Hepatocyte (in vitro differentiated cells): ENCODE measurements at regions not wholly inside any gene's neighbourhood (a gene's known extent, or its start where the extent isn't known, plus 50 kb on each side); places are given as distances from the start of the nearest gene placed in this dataset.

ENCODE experiments used
- DNase-seq: peaks from one replicate; pipeline ENCODE4 v3.0.0-alpha.2; 2016; ENCODE audit warnings: low spot score
- H2AFZ ChIP-seq: fragments of 200-600 bp; sonication (generic); 2 replicates; pipeline ENCODE4 v1.6.0; 2016; ENCODE audit warnings: antibody characterized with exemption, mild to moderate bottlenecking
- H3K27ac ChIP-seq: fragments of 200-600 bp; sonication (generic); 2 replicates; pipeline ENCODE4 v1.5.1; 2016; ENCODE audit warnings: mild to moderate bottlenecking
- H3K27me3 ChIP-seq: fragments of 200-600 bp; sonication (generic); 2 replicates; pipeline ENCODE4 v1.6.1; 2016
- H3K36me3 ChIP-seq: fragments of 200-600 bp; sonication (generic); replicated peaks from 2 replicates; pipeline ENCODE4 v1.5.1; 2016; ENCODE audit warnings: low read depth; ENCODE audit not compliant: insufficient read depth
- H3K4me1 ChIP-seq: fragments of 200-600 bp; sonication (generic); 2 replicates; pipeline ENCODE4 v1.5.1; 2016; ENCODE audit warnings: mild to moderate bottlenecking, moderate library complexity; ENCODE audit not compliant: insufficient read depth
- H3K4me2 ChIP-seq: fragments of 200-600 bp; sonication (generic); 2 replicates; pipeline ENCODE4 v1.6.0; 2016
- H3K4me3 ChIP-seq: fragments of 200-600 bp; sonication (generic); 2 replicates; pipeline ENCODE4 v1.5.1; 2016; ENCODE audit warnings: mild to moderate bottlenecking
- H3K79me2 ChIP-seq: fragments of 200-600 bp; sonication (generic); 2 replicates; pipeline ENCODE4 v1.6.0; 2017; ENCODE audit warnings: mild to moderate bottlenecking
- H3K9me2 ChIP-seq: fragments of 200-600 bp; sonication (generic); replicated peaks from 2 replicates; pipeline ENCODE4 v1.6.0; 2017; ENCODE audit warnings: mild to moderate bottlenecking; ENCODE audit not compliant: insufficient read depth
- H3K9me3 ChIP-seq: fragments of 200-600 bp; sonication (generic); 2 replicates; pipeline ENCODE4 v1.5.1; 2016; ENCODE audit warnings: low read depth, mild to moderate bottlenecking
- H4K20me1 ChIP-seq: fragments of 200-600 bp; sonication (generic); 2 replicates; pipeline ENCODE4 v1.6.0; 2016; ENCODE audit warnings: mild to moderate bottlenecking; ENCODE audit not compliant: insufficient read depth, poor library complexity, severe bottlenecking
- EZH2 ChIP-seq: fragments of 200-600 bp; sonication (generic); IDR thresholded peaks from 2 replicates; pipeline ENCODE4 v1.6.1; 2016; ENCODE audit warnings: antibody characterized with exemption, mild to moderate bottlenecking, borderline replicate concordance
- EZH2phosphoT487 ChIP-seq: fragments of 200-600 bp; sonication (generic); IDR thresholded peaks from one replicate; pipeline ENCODE4 v1.6.1; 2018; ENCODE audit warnings: antibody characterized with exemption, mild to moderate bottlenecking, low read depth, moderate library complexity; ENCODE audit not compliant: unreplicated experiment, severe bottlenecking
- WGBS: methylation state at CpG from one replicate; pipeline ENCODE4 v1.1.6; 2016; ENCODE audit warnings: low lambda C conversion rate; ENCODE audit errors: missing lambda C conversion rate; 5-methylcytosine and 5-hydroxymethylcytosine counted together
- TF ChIP-seq, protein P1 (sequence below): fragments of 200-600 bp; sonication (generic); IDR thresholded peaks from 2 replicates; pipeline ENCODE4 v1.5.1; 2016; ENCODE audit warnings: antibody characterized with exemption, mild to moderate bottlenecking; ENCODE audit not compliant: poor library complexity

DNA sequence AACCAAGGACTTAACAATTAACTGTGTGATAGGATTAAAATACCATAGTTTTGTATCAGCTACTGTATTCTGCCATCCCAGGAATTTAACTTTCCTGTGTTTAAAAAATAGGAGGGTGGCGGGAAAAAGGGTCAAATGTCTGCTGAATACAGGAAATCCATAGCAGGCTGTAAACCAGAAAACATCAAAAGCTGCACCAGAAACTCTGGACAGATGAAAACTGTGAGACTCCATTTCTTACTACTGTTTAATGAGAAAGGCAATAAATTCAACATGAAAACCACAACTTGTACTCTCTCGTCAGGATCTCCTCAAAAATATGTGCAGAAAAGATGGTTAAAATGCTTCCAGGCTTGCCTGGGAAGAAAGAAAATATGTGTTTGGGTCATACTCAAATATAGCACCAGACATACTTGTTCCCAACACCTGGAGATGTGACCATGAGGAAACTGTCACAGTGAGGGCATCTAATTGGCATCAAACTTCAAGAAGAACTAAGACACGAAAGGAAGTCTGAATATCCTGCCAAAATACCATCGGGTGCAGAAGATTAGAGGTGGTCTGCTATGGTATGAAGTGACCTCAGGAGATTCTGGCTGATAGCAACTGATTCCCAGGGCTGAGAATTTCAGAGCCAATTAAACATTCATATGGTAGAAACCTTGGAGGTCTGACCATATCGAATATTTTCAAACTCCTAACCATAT lies 164.7 kb upstream of the TARS1 start:
- no peaks in the 10 kb centered on the region for H3K9me2 ChIP-seq
- TF ChIP-seq, protein P1, sequence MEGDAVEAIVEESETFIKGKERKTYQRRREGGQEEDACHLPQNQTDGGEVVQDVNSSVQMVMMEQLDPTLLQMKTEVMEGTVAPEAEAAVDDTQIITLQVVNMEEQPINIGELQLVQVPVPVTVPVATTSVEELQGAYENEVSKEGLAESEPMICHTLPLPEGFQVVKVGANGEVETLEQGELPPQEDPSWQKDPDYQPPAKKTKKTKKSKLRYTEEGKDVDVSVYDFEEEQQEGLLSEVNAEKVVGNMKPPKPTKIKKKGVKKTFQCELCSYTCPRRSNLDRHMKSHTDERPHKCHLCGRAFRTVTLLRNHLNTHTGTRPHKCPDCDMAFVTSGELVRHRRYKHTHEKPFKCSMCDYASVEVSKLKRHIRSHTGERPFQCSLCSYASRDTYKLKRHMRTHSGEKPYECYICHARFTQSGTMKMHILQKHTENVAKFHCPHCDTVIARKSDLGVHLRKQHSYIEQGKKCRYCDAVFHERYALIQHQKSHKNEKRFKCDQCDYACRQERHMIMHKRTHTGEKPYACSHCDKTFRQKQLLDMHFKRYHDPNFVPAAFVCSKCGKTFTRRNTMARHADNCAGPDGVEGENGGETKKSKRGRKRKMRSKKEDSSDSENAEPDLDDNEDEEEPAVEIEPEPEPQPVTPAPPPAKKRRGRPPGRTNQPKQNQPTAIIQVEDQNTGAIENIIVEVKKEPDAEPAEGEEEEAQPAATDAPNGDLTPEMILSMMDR, result no peak
- TF ChIP-seq EZH2 (no peak), EZH2phosphoT487 (no peak)
- H3K4me1 ChIP-seq, result peaks cover 5% of the 10 kb centered on the region
- H2AFZ ChIP-seq, result no peak overlapping the region
- DNase-seq, result no peak
- H4K20me1 ChIP-seq, result no peaks in the 10 kb centered on the region
- H3K9me3 ChIP-seq, result no peaks in the 10 kb centered on the region
- no peaks in the 10 kb centered on the region for H3K27me3 ChIP-seq
- H3K4me2 ChIP-seq, result no peak overlapping the region
- H3K36me3 ChIP-seq, result no peaks in the 10 kb centered on the region
- no peak overlapping the region for H3K4me3 ChIP-seq
- H3K27ac ChIP-seq, result no peak overlapping the region
- H3K79me2 ChIP-seq, result no peaks in the 10 kb centered on the region
- 61% methylated on average over 5 of the region's 5 CpGs for whole genome bisulfite sequencing

DNA sequence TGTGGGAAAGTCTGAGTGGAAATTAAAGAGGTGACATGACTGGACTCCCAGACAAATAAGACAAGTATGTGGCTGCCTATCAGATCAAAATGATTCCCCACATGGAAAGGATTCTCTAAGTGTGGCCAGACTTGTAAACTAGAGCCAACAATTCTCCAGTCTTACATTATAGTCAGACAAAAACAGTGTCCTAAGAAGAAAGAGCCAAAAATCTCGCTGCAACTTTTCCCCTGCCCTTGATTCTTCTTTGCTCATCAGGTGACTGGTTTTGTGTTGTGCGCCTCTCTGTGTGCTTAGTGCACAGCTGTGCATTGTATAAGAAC lies 164.2 kb upstream of the TARS1 start:
- 67% methylated on average over 2 of the region's 2 CpGs for WGBS
- H3K9me2 ChIP-seq, result no peaks in the 10 kb centered on the region
- no peaks in the 10 kb centered on the region for H3K79me2 ChIP-seq
- no peak overlapping the region for H2AFZ ChIP-seq
- no peak overlapping the region for H3K4me3 ChIP-seq
- H3K4me1 ChIP-seq, result peaks cover 5% of the 10 kb centered on the region
- no peaks in the 10 kb centered on the region for H3K36me3 ChIP-seq
- no peak overlapping the region for H3K4me2 ChIP-seq
- no peaks in the 10 kb centered on the region for H4K20me1 ChIP-seq
- H3K27ac ChIP-seq, result no peak overlapping the region
- no peaks in the 10 kb centered on the region for H3K27me3 ChIP-seq
- DNase-seq, result no peak
- TF ChIP-seq EZH2 (no peak), EZH2phosphoT487 (no peak)
- TF ChIP-seq, protein P1, result no peak
- H3K9me3 ChIP-seq, result no peaks in the 10 kb centered on the region

DNA sequence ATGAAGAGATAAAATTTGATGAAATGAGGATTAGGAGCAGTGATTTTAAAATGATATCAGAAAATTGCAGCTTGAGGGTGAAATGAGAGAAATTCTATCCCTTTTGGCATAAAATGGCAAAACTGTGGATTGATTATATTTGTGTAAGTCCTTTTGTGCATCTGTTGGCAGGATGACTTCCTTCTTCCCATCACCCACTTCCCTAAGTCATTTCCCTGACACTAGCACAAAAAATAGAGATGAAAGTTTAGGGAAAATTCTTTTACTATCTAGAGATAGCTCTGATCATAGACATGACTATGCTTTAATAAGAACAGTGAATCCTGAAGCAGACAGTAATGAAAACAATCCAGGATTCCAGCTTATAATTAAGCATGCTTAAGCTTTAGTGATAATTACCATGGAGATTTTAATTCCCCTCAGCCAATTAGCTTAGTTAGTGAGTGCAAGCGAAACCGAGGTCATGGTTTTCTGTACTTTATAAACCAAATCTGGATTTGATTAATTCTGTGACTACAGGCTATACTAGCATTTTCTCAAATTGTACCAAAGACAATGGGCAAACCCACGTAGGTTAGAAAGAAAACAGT lies 163.6 kb upstream of the TARS1 start:
- Histone ChIP-seq H3K36me3 (no peaks in the 10 kb centered on the region), H3K4me3 (no peak overlapping the region), H3K4me2 (no peak overlapping the region), H3K4me1 (peaks cover 5% of the 10 kb centered on the region), H3K9me2 (no peaks in the 10 kb centered on the region), H3K79me2 (no peaks in the 10 kb centered on the region), H3K27ac (no peak overlapping the region), H3K27me3 (no peaks in the 10 kb centered on the region), H4K20me1 (no peaks in the 10 kb centered on the region), H2AFZ (no peak overlapping the region), H3K9me3 (no peaks in the 10 kb centered on the region)
- TF ChIP-seq EZH2phosphoT487, result no peak
- TF ChIP-seq, protein P1, result no peak
- no peak for TF ChIP-seq EZH2
- 44% methylated on average over 3 of the region's 3 CpGs for WGBS
- DNase-seq, result no peak
